GM12878 (cell line): ENCODE measurements at regions not wholly inside any gene's neighbourhood (a gene's known extent, or its start where the extent isn't known, plus 50 kb on each side); places are given as distances from the start of the nearest gene placed in this dataset.

ENCODE experiments used
- CTCF ChIP-seq, 3 experiments: IDR thresholded peaks in 2 of 3; conservative IDR thresholded peaks in 1 of 3; 2 replicates each; pipeline ENCODE4 v1.5.1; 2011; ENCODE audit warnings: low read depth in 3 of 3, low read length in 3 of 3, mild to moderate bottlenecking in 3 of 3, control low read depth in 2 of 3, moderate library complexity in 2 of 3, inconsistent platforms in 1 of 3, mixed read lengths in 1 of 3; ENCODE audit not compliant: control insufficient read depth in 2 of 3, insufficient read depth in 1 of 3; ENCODE audit errors: extremely low read depth in 1 of 3
- TF ChIP-seq, protein P1 (sequence below): IDR thresholded peaks from 2 replicates; pipeline ENCODE4 v1.6.1; 2011; ENCODE audit warnings: mild to moderate bottlenecking, low read depth, low read length, moderate library complexity; ENCODE audit not compliant: insufficient replicate concordance

DNA sequence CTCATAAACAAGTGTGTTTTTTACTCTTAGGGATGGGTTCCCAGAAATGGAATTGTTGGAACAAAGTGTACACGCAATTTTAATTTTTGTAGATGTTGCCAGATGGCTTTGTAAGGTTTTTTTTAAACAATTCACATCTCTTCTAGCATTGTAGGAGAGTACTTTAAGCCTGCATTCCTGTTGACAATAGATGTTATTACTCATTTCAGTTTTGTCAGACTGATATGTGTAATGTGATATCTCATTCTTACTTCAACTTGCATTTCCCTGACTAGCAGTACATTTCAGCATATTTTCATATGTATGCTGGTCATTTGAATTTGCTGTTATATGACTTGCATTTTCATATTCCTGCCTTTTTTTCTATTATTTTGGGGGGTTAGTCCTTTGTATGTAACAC, 186.6 kb upstream of the SLITRK6 start:
- TF ChIP-seq CTCF (IDR thresholded peaks at IDR 0.05 in 2 of 3, conservative IDR thresholded peaks at IDR 0.05 in 1 of 3; ENCODE audit: control insufficient read depth in 2 of 3, extremely low read depth in 1 of 3, insufficient read depth in 1 of 3, low read depth in 3 of 3, low read length in 3 of 3) = no peak
- TF ChIP-seq, protein P1, sequence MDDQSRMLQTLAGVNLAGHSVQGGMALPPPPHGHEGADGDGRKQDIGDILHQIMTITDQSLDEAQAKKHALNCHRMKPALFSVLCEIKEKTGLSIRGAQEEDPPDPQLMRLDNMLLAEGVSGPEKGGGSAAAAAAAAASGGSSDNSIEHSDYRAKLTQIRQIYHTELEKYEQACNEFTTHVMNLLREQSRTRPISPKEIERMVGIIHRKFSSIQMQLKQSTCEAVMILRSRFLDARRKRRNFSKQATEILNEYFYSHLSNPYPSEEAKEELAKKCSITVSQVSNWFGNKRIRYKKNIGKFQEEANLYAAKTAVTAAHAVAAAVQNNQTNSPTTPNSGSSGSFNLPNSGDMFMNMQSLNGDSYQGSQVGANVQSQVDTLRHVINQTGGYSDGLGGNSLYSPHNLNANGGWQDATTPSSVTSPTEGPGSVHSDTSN = no peak
